CD14-positive monocyte (primary cell): ENCODE measurements at regions not wholly inside any gene's neighbourhood (a gene's known extent, or its start where the extent isn't known, plus 50 kb on each side); places are given as distances from the start of the nearest gene placed in this dataset.

Source experiments
- DNase-seq, 3 donors: peaks; one replicate each; pipeline ENCODE4 v3.0.0-alpha.2; 2011 to 2022
- H2AFZ ChIP-seq: 2 replicates; pipeline ENCODE4 v1.6.0; 2012; ENCODE audit warnings: mild to moderate bottlenecking, low read depth, low read length, inconsistent platforms; ENCODE audit not compliant: insufficient read depth, poor library complexity, severe bottlenecking
- H3K27ac ChIP-seq, 2 donors: 1 replicate in 1 of 2; 2 replicates in 1 of 2; pipeline ENCODE4 v1.5.1; 2012 to 2013; ENCODE audit warnings: low read length in 2 of 2, control low read depth in 1 of 2, inconsistent platforms in 1 of 2, low read depth in 1 of 2, mild to moderate bottlenecking in 1 of 2
- H3K27me3 ChIP-seq, 2 donors: one replicate each; pipeline versions ENCODE4 v1.6.0 to v1.6.1; 2011 to 2013; ENCODE audit warnings: low read length in 2 of 2; ENCODE audit not compliant: control insufficient read depth in 2 of 2, insufficient read depth in 2 of 2
- H3K36me3 ChIP-seq, 2 donors: replicated peaks in 1 of 2; 1 replicate in 1 of 2; 2 replicates in 1 of 2; pipeline versions ENCODE4 v1.5.1 to v1.6.1; 2012 to 2013; ENCODE audit warnings: low read length in 2 of 2, control low read depth in 1 of 2, inconsistent platforms in 1 of 2, mild to moderate bottlenecking in 1 of 2; ENCODE audit not compliant: insufficient read depth in 2 of 2, control insufficient read depth in 1 of 2
- H3K4me1 ChIP-seq, 2 donors: 1 replicate in 1 of 2; 2 replicates in 1 of 2; pipeline versions ENCODE4 v1.5.1 to v1.6.1; 2012 to 2013; ENCODE audit warnings: low read length in 2 of 2, control low read depth in 1 of 2, inconsistent platforms in 1 of 2, mild to moderate bottlenecking in 1 of 2, moderate library complexity in 1 of 2; ENCODE audit not compliant: insufficient read depth in 2 of 2, control insufficient read depth in 1 of 2
- H3K4me2 ChIP-seq: replicated peaks from 2 replicates; pipeline ENCODE3; 2012; ENCODE audit warnings: low read length, moderate library complexity, mild to moderate bottlenecking; ENCODE audit not compliant: poor library complexity, severe bottlenecking; ENCODE audit errors: extremely low read depth
- H3K4me3 ChIP-seq, 3 experiments: fragments of 200-600 bp in 1 of 3; sonication (generic) in 1 of 3; replicated peaks in 1 of 3; 1 replicate in 2 of 3; 2 replicates in 1 of 3; pipeline ENCODE4 v1.5.1; 2011 to 2013; ENCODE audit warnings: low read length in 3 of 3, mild to moderate bottlenecking in 3 of 3, control low read depth in 2 of 3, low read depth in 2 of 3, inconsistent platforms in 1 of 3, moderate library complexity in 1 of 3
- H3K79me2 ChIP-seq: 2 replicates; pipeline ENCODE4 v1.6.0; 2012; ENCODE audit warnings: mild to moderate bottlenecking, control low read depth, inconsistent platforms, low read length, moderate library complexity; ENCODE audit not compliant: insufficient read depth
- H3K9ac ChIP-seq: 2 replicates; pipeline ENCODE4 v1.6.0; 2017; ENCODE audit warnings: low read length, mild to moderate bottlenecking; ENCODE audit not compliant: insufficient read depth, poor library complexity, severe bottlenecking
- H3K9me3 ChIP-seq, 2 donors: replicated peaks in 1 of 2; 1 replicate in 1 of 2; 2 replicates in 1 of 2; pipeline versions ENCODE4 v1.5.1 to v1.6.1; 2012 to 2013; ENCODE audit warnings: low read length in 2 of 2, control low read depth in 1 of 2; ENCODE audit not compliant: control insufficient read depth in 1 of 2, insufficient read depth in 1 of 2
- H4K20me1 ChIP-seq: 2 replicates; pipeline ENCODE4 v1.6.0; 2012; ENCODE audit warnings: mild to moderate bottlenecking, low read length, control low read depth, moderate library complexity; ENCODE audit not compliant: insufficient read depth
- H3K27ac Mint-ChIP-seq, 7 donors: one replicate each; pipeline ENCODE4 v1.8.0; 2020; ENCODE audit warnings: mild to moderate bottlenecking in 7 of 7, mixed read lengths in 7 of 7, moderate library complexity in 6 of 7, inconsistent platforms in 2 of 7
- H3K27me3 Mint-ChIP-seq, 3 donors: one replicate each; pipeline ENCODE4 v1.8.0; 2021 to 2022; ENCODE audit warnings: low read depth in 3 of 3, mild to moderate bottlenecking in 3 of 3, mixed read lengths in 3 of 3, moderate library complexity in 3 of 3, inconsistent platforms in 1 of 3
- H3K36me3 Mint-ChIP-seq, 2 donors: one replicate each; pipeline ENCODE4 v1.8.0; 2020; ENCODE audit warnings: mixed read lengths in 2 of 2, inconsistent platforms in 1 of 2, mild to moderate bottlenecking in 1 of 2
- H3K4me1 Mint-ChIP-seq: one replicate; pipeline ENCODE4 v1.8.0; 2020; ENCODE audit warnings: mild to moderate bottlenecking, mixed read lengths
- H3K4me3 Mint-ChIP-seq, 2 donors: one replicate each; pipeline ENCODE4 v1.8.0; 2020; ENCODE audit warnings: mild to moderate bottlenecking in 2 of 2, mixed read lengths in 2 of 2, moderate library complexity in 1 of 2
- H3K9me3 Mint-ChIP-seq, 7 donors: one replicate each; pipeline ENCODE4 v1.8.0; 2020 to 2022; ENCODE audit warnings: mixed read lengths in 7 of 7, mild to moderate bottlenecking in 6 of 7, moderate library complexity in 6 of 7, inconsistent platforms in 2 of 7
- CTCF ChIP-seq: fragments of 200-600 bp; IDR thresholded peaks from one replicate; pipeline ENCODE4 v1.8.0; 2022; ENCODE audit warnings: antibody characterized with exemption, mild to moderate bottlenecking
- WGBS: methylation state at CpG from one replicate; pipeline ENCODE4 v1.1.5; 2013; ENCODE audit warnings: missing lambda C conversion rate; ENCODE audit not compliant: insufficient coverage; 5-methylcytosine and 5-hydroxymethylcytosine counted together
- intact Hi-C, 2 donors: fragments of 100-400 bp; cut with micrococcal nuclease; formaldehyde crosslinking; loops; one replicate each; pipeline versions ENCODE4 v1.15.0 to v1.15.1; 2023

GRCh38 chr5:92868442-92868841 lies 712.6 kb downstream of the NR2F1-AS1 start:
- no peaks in the 10 kb centered on the region for H3K4me1 ChIP-seq
- H3K9ac ChIP-seq: no peak overlapping the region
- intact Hi-C loops: no loop called here
- WGBS: no CpG with 5 or more reads among the region's 3 CpGs
- Mint-ChIP-seq H3K4me3 (no peak overlapping the region), H3K4me1 (no peaks in the 10 kb centered on the region), H3K27ac (no peak overlapping the region), H3K9me3 (peaks cover 0 to 4% (median 2%) of the 10 kb centered on the region in 7 donors), H3K27me3 (no peaks in the 10 kb centered on the region), H3K36me3 (no peaks in the 10 kb centered on the region)
- H3K27ac ChIP-seq: no peak overlapping the region
- H3K9me3 ChIP-seq: peaks cover 0 to 2% of the 10 kb centered on the region in 2 donors
- no peak for DNase-seq
- no peak overlapping the region for H2AFZ ChIP-seq
- H3K36me3 ChIP-seq: no peaks in the 10 kb centered on the region
- H4K20me1 ChIP-seq: no peaks in the 10 kb centered on the region
- H3K4me2 ChIP-seq: no peak overlapping the region
- H3K79me2 ChIP-seq: no peaks in the 10 kb centered on the region
- no peaks in the 10 kb centered on the region for H3K27me3 ChIP-seq
- H3K4me3 ChIP-seq: no peak overlapping the region
- no peak for TF ChIP-seq CTCF

GRCh38 chr5:92864591-92864990 lies 716.4 kb downstream of the NR2F1-AS1 start:
- Histone ChIP-seq H3K79me2 (no peaks in the 10 kb centered on the region), H3K4me1 (no peaks in the 10 kb centered on the region), H3K36me3 (no peaks in the 10 kb centered on the region), H3K9ac (no peak overlapping the region), H4K20me1 (no peaks in the 10 kb centered on the region), H3K27me3 (no peaks in the 10 kb centered on the region), H3K4me3 (no peak overlapping the region), H2AFZ (no peak overlapping the region), H3K9me3 (peaks cover 0 to 2% of the 10 kb centered on the region in 2 donors), H3K27ac (no peak overlapping the region), H3K4me2 (no peak overlapping the region)
- DNase-seq: no peak
- intact Hi-C loops: no loop called here
- Mint-ChIP-seq H3K27ac (no peak overlapping the region), H3K4me1 (no peaks in the 10 kb centered on the region), H3K36me3 (no peaks in the 10 kb centered on the region), H3K27me3 (no peaks in the 10 kb centered on the region), H3K9me3 (peaks cover 0 to 4% (median 0%) of the 10 kb centered on the region in 7 donors), H3K4me3 (no peak overlapping the region)
- no peak for TF ChIP-seq CTCF
- no CpG with 5 or more reads among the region's 2 CpGs for WGBS
